ENCODE measurements at regions not wholly inside any gene's neighbourhood (a gene's known extent, or its start where the extent isn't known, plus 50 kb on each side); places are given as distances from the start of the nearest gene placed in this dataset. TPM values are rescaled to one million over a fixed set of nuclear protein-coding genes. Genes with fewer than 3 reads are reported as not detected.

- no peak overlapping the region for H3K4me3 ChIP-seq (ENCODE audit: low read depth, low read length)
- TF ChIP-seq, protein P1, sequence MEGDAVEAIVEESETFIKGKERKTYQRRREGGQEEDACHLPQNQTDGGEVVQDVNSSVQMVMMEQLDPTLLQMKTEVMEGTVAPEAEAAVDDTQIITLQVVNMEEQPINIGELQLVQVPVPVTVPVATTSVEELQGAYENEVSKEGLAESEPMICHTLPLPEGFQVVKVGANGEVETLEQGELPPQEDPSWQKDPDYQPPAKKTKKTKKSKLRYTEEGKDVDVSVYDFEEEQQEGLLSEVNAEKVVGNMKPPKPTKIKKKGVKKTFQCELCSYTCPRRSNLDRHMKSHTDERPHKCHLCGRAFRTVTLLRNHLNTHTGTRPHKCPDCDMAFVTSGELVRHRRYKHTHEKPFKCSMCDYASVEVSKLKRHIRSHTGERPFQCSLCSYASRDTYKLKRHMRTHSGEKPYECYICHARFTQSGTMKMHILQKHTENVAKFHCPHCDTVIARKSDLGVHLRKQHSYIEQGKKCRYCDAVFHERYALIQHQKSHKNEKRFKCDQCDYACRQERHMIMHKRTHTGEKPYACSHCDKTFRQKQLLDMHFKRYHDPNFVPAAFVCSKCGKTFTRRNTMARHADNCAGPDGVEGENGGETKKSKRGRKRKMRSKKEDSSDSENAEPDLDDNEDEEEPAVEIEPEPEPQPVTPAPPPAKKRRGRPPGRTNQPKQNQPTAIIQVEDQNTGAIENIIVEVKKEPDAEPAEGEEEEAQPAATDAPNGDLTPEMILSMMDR (IDR thresholded peaks at IDR 0.05; ENCODE audit: insufficient read depth, low read length) = no peak
- peak; percentile 79 for DNase-seq (ENCODE audit: low read depth)
These were observed 56.9 kb upstream of the PDZRN3 start for GRCh38 chr3:73681610-73682009.

GRCh38 chr3:73681198-73681597 lies 56.5 kb upstream of the PDZRN3 start:
- TF ChIP-seq, protein P1 (IDR thresholded peaks at IDR 0.05; ENCODE audit: insufficient read depth, low read length) = no peak
- no peak overlapping the region for H3K4me3 ChIP-seq (ENCODE audit: low read depth, low read length)
- no peak for DNase-seq (ENCODE audit: low read depth)

- peak; percentile 49 for DNase-seq (ENCODE audit: low read depth)
- H3K4me3 ChIP-seq (ENCODE audit: low read depth, low read length) = no peak overlapping the region
- TF ChIP-seq, protein P1 (IDR thresholded peaks at IDR 0.05; ENCODE audit: insufficient read depth, low read length) = no peak
These were observed 55.8 kb upstream of the PDZRN3 start for GRCh38 chr3:73680391-73681095.

GRCh38 chr3:73677336-73678024 lies 52.7 kb upstream of the PDZRN3 start:
- no peak for DNase-seq (ENCODE audit: low read depth)
- TF ChIP-seq, protein P1 (IDR thresholded peaks at IDR 0.05; ENCODE audit: insufficient read depth, low read length) = no peak
- H3K4me3 ChIP-seq (ENCODE audit: low read depth, low read length) = no peak overlapping the region

Small RNAs in the stretch of these regions (small RNA-seq; reads per million reads assigned to genes)
- not detected for gene RF00017
